ENCODE measurements at regions not wholly inside any gene's neighbourhood (a gene's known extent, or its start where the extent isn't known, plus 50 kb on each side); places are given as distances from the start of the nearest gene placed in this dataset.

- Histone ChIP-seq H3K9me3 (ENCODE audit: insufficient read depth in 2 of 2, low read depth in 1 of 2, low read length in 1 of 2) (no peaks in the 10 kb centered on the region), H3K4me3 (ENCODE audit: extremely low read depth in 1 of 4, insufficient read depth in 2 of 4, low read depth in 3 of 4, low read length in 4 of 4) (no peak overlapping the region), H4K91ac (replicated peaks; ENCODE audit: insufficient read length, low read length) (no peak overlapping the region), H4K5ac (ENCODE audit: insufficient read length, low read depth, low read length) (no peak overlapping the region), H2BK12ac (ENCODE audit: low read depth, low read length) (no peak overlapping the region), H3K4me2 (ENCODE audit: insufficient read depth in 1 of 2, low read depth in 2 of 2, low read length in 2 of 2) (no peak overlapping the region), H3K36me3 (ENCODE audit: control insufficient read depth in 2 of 4, insufficient read depth in 4 of 4, low read length in 3 of 4) (no peaks in the 10 kb centered on the region), H2BK20ac (ENCODE audit: low read length) (no peak overlapping the region), H3K79me1 (ENCODE audit: low read depth, low read length) (no peaks in the 10 kb centered on the region), H3K56ac (replicated peaks; ENCODE audit: insufficient read length, low read depth, low read length) (no peak overlapping the region), H2BK15ac (ENCODE audit: low read length) (no peak overlapping the region), H3K18ac (ENCODE audit: extremely low read depth, low read length) (no peak overlapping the region), H3K4ac (replicated peaks; ENCODE audit: insufficient read length, low read depth, low read length) (no peak overlapping the region), H3K23me2 (ENCODE audit: low read depth, low read length) (no peaks in the 10 kb centered on the region), H3K23ac (ENCODE audit: insufficient read length) (no peak overlapping the region), H3K79me2 (ENCODE audit: control insufficient read depth in 1 of 2, insufficient read depth in 2 of 2, low read length in 2 of 2) (no peaks in the 10 kb centered on the region), H3K14ac (ENCODE audit: insufficient read length) (no peak overlapping the region), H3K9ac (replicated peaks in 1 of 4; ENCODE audit: extremely low read depth in 1 of 4, low read depth in 3 of 4, low read length in 3 of 4) (no peak overlapping the region), H3K27ac (ENCODE audit: low read depth, low read length) (no peak overlapping the region), H3K4me1 (replicated peaks in 1 of 4; ENCODE audit: control insufficient read depth in 3 of 4, insufficient read depth in 4 of 4, low read length in 3 of 4) (no peaks in the 10 kb centered on the region; a peak in 1 of 7 replicates), H2AK5ac (ENCODE audit: low read depth, low read length) (no peak overlapping the region), H4K8ac (ENCODE audit: extremely low read depth, insufficient read depth, low read length) (no peak overlapping the region), H2BK120ac (replicated peaks; ENCODE audit: low read depth, low read length) (no peak overlapping the region), H4K20me1 (replicated peaks in 1 of 2; ENCODE audit: control insufficient read depth in 1 of 2, insufficient read depth in 2 of 2, low read length in 2 of 2) (no peaks in the 10 kb centered on the region), H2AFZ (ENCODE audit: low read length) (no peak overlapping the region), H2BK5ac (ENCODE audit: low read depth, low read length) (no peak overlapping the region), H3K27me3 (replicated peaks in 1 of 4; ENCODE audit: control insufficient read depth in 3 of 4, extremely low read depth in 1 of 4, insufficient read depth in 3 of 4, low read length in 3 of 4) (no peaks in the 10 kb centered on the region)
- FAIRE-seq (no peak), DNase-seq (ENCODE audit: low read depth in 1 of 2, low spot score in 2 of 2) (no peak)
- WGBS, 2 experiments (ENCODE audit: extremely low coverage in 1 of 2, insufficient coverage in 1 of 2, insufficient read length in 1 of 2, insufficient replicate concordance in 2 of 2, low coverage in 1 of 2, low lambda C conversion rate in 2 of 2, missing lambda C conversion rate in 1 of 2), result 88% methylated on average over 1 of the region's 1 CpG; no CpG with 5 or more reads in 1 of the 2 experiments
- ChIA-PET CTCF (ENCODE audit: partially characterized antibody) (interaction anchor here (0.7 to 3.2 kb wide), 6 partner anchors 212 to 1035 kb away, joined by 3 to 16 read pairs (median 4); no protein-coding TSS in a partner anchor), POLR2A (ENCODE audit: partially characterized antibody) (interaction anchor here (0.6 kb wide), 1 partner anchor 11 kb away, joined by 3 read pairs; no protein-coding TSS in a partner anchor)
- no peak for TF ChIP-seq RBBP5 (IDR thresholded peaks at IDR 0.05; ENCODE audit: borderline replicate concordance, low read depth, low read length)
- TF ChIP-seq EZH2 (IDR thresholded peaks at IDR 0.05; ENCODE audit: low read depth, low read length, severe bottlenecking), result no peak
- TF ChIP-seq MAX (IDR thresholded peaks at IDR 0.05), result no peak
- no peak for TF ChIP-seq EGR1 (IDR thresholded peaks at IDR 0.05; ENCODE audit: borderline replicate concordance, low read depth, low read length)
- TF ChIP-seq TAF7 (optimal IDR thresholded peaks at IDR 0.05; ENCODE audit: borderline replicate concordance, low read depth, low read length), result no peak
- TF ChIP-seq GABPA (IDR thresholded peaks at IDR 0.05; ENCODE audit: borderline replicate concordance, insufficient read depth, low read length), result no peak
- no peak for TF ChIP-seq RFX5 (IDR thresholded peaks at IDR 0.05; ENCODE audit: borderline replicate concordance, low read depth, low read length)
Observed at GRCh38 chr12:83821967-83822366, 1090.6 kb downstream of the SLC6A15 start.

Measured in H1 (cell line).